ENCODE measurements at regions not wholly inside any gene's neighbourhood (a gene's known extent, or its start where the extent isn't known, plus 50 kb on each side); places are given as distances from the start of the nearest gene placed in this dataset.

DNA sequence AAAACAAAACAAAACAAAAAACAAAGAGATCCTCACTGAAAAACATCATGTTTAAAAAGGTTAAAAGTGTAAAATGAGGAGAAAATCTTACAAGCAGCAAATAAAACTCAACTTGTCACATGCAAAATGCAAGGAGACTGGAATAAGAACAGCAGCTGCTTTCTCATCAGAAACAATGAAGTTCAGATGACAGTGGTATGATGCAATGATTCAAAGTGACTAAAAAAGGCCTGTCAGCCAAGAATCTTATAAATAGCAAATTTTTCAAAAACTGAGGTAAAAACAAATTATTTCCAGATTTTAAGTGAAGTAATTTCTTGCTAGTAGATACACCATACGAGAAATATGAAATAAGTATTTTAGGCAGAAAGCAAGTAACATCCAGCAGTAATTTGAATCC, 68.6 kb upstream of the EPHA3 start:
- Histone ChIP-seq H3K9me3 (ENCODE audit: low read length) (no peaks in the 10 kb centered on the region), H3F3A (ENCODE audit: insufficient read depth, low read length, poor library complexity, severe bottlenecking) (no peaks in the 10 kb centered on the region), H3K9ac (ENCODE audit: low read length) (no peak overlapping the region), H3K4me3 (ENCODE audit: low read length) (no peak overlapping the region), H3K79me2 (replicated peaks; ENCODE audit: insufficient read depth, low read length) (no peaks in the 10 kb centered on the region), H3K27me3 (ENCODE audit: insufficient read depth, low read depth, low read length) (no peaks in the 10 kb centered on the region), H3K4me2 (ENCODE audit: low read length) (no peak overlapping the region), H2AFZ (ENCODE audit: low read depth, low read length) (no peak overlapping the region), H4K20me1 (ENCODE audit: insufficient read depth) (no peaks in the 10 kb centered on the region), H3K27ac (ENCODE audit: low read length) (no peak overlapping the region), H3K36me3 (ENCODE audit: insufficient read depth, low read length) (no peaks in the 10 kb centered on the region), H3K9me2 (ENCODE audit: insufficient read depth, low read length) (no peaks in the 10 kb centered on the region)
- TF ChIP-seq, protein P1, sequence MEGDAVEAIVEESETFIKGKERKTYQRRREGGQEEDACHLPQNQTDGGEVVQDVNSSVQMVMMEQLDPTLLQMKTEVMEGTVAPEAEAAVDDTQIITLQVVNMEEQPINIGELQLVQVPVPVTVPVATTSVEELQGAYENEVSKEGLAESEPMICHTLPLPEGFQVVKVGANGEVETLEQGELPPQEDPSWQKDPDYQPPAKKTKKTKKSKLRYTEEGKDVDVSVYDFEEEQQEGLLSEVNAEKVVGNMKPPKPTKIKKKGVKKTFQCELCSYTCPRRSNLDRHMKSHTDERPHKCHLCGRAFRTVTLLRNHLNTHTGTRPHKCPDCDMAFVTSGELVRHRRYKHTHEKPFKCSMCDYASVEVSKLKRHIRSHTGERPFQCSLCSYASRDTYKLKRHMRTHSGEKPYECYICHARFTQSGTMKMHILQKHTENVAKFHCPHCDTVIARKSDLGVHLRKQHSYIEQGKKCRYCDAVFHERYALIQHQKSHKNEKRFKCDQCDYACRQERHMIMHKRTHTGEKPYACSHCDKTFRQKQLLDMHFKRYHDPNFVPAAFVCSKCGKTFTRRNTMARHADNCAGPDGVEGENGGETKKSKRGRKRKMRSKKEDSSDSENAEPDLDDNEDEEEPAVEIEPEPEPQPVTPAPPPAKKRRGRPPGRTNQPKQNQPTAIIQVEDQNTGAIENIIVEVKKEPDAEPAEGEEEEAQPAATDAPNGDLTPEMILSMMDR (IDR thresholded peaks at IDR 0.05; ENCODE audit: poor library complexity, severe bottlenecking): no peak
- TF ChIP-seq MXI1 (conservative IDR thresholded peaks at IDR 0.05; ENCODE audit: poor library complexity, severe bottlenecking) (no peak), POLR2AphosphoS5 (IDR thresholded peaks at IDR 0.05) (no peak), TAF1 (IDR thresholded peaks at IDR 0.05; ENCODE audit: low read depth) (no peak), EZH2 (IDR thresholded peaks at IDR 0.05; ENCODE audit: borderline replicate concordance, insufficient read depth, low read length, poor library complexity, severe bottlenecking) (no peak), EP300 (conservative IDR thresholded peaks at IDR 0.05; ENCODE audit: poor library complexity, severe bottlenecking) (no peak), RAD21 (conservative IDR thresholded peaks at IDR 0.05) (no peak), SMC3 (conservative IDR thresholded peaks at IDR 0.05; ENCODE audit: poor library complexity) (no peak)
- TF ChIP-seq, protein P2, sequence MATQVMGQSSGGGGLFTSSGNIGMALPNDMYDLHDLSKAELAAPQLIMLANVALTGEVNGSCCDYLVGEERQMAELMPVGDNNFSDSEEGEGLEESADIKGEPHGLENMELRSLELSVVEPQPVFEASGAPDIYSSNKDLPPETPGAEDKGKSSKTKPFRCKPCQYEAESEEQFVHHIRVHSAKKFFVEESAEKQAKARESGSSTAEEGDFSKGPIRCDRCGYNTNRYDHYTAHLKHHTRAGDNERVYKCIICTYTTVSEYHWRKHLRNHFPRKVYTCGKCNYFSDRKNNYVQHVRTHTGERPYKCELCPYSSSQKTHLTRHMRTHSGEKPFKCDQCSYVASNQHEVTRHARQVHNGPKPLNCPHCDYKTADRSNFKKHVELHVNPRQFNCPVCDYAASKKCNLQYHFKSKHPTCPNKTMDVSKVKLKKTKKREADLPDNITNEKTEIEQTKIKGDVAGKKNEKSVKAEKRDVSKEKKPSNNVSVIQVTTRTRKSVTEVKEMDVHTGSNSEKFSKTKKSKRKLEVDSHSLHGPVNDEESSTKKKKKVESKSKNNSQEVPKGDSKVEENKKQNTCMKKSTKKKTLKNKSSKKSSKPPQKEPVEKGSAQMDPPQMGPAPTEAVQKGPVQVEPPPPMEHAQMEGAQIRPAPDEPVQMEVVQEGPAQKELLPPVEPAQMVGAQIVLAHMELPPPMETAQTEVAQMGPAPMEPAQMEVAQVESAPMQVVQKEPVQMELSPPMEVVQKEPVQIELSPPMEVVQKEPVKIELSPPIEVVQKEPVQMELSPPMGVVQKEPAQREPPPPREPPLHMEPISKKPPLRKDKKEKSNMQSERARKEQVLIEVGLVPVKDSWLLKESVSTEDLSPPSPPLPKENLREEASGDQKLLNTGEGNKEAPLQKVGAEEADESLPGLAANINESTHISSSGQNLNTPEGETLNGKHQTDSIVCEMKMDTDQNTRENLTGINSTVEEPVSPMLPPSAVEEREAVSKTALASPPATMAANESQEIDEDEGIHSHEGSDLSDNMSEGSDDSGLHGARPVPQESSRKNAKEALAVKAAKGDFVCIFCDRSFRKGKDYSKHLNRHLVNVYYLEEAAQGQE (IDR thresholded peaks at IDR 0.05; ENCODE audit: borderline replicate concordance): no peak

DNA sequence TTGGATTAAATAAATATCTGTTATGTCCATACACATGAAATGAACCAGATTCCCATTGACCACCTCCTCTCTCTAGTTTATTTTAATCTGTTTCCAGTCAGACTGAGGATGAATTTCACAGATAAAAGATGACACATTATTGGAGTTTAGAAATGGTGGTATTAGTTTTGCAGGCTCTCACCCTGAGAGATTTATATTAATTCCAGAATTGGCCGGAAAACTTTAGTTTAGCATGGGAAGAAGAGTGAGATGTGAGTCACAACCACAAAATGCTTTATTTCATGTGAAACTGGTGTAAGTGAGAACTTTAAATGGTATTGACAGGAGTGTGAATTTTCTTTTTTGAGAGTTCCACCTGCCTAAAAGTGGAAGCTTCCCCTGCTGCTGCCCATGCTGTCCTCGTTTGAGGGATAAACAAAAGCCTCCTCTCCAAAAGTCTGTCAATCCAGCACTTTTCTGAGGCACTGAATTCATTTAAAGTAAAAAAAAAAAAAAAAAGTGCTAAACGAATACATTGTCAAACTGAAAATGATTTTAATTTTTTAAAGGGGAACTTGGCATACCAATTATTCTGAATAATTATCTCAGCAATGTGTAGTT, 65.1 kb upstream of the EPHA3 start:
- TF ChIP-seq, protein P2 (IDR thresholded peaks at IDR 0.05; ENCODE audit: borderline replicate concordance): no peak
- Histone ChIP-seq H3K27me3 (ENCODE audit: insufficient read depth, low read depth, low read length) (no peaks in the 10 kb centered on the region), H3K36me3 (ENCODE audit: insufficient read depth, low read length) (no peaks in the 10 kb centered on the region), H3K79me2 (replicated peaks; ENCODE audit: insufficient read depth, low read length) (no peaks in the 10 kb centered on the region), H3K9me3 (ENCODE audit: low read length) (no peaks in the 10 kb centered on the region), H3K27ac (ENCODE audit: low read length) (no peak overlapping the region), H3K4me2 (ENCODE audit: low read length) (no peak overlapping the region), H3K9ac (ENCODE audit: low read length) (no peak overlapping the region), H2AFZ (ENCODE audit: low read depth, low read length) (no peak overlapping the region), H3K9me2 (ENCODE audit: insufficient read depth, low read length) (no peaks in the 10 kb centered on the region), H4K20me1 (ENCODE audit: insufficient read depth) (no peaks in the 10 kb centered on the region), H3F3A (ENCODE audit: insufficient read depth, low read length, poor library complexity, severe bottlenecking) (no peaks in the 10 kb centered on the region), H3K4me3 (ENCODE audit: low read length) (no peak overlapping the region)

Measured in neural cell (in vitro differentiated cells).